ENCODE measurements at regions not wholly inside any gene's neighbourhood (a gene's known extent, or its start where the extent isn't known, plus 50 kb on each side); places are given as distances from the start of the nearest gene placed in this dataset.

DNA sequence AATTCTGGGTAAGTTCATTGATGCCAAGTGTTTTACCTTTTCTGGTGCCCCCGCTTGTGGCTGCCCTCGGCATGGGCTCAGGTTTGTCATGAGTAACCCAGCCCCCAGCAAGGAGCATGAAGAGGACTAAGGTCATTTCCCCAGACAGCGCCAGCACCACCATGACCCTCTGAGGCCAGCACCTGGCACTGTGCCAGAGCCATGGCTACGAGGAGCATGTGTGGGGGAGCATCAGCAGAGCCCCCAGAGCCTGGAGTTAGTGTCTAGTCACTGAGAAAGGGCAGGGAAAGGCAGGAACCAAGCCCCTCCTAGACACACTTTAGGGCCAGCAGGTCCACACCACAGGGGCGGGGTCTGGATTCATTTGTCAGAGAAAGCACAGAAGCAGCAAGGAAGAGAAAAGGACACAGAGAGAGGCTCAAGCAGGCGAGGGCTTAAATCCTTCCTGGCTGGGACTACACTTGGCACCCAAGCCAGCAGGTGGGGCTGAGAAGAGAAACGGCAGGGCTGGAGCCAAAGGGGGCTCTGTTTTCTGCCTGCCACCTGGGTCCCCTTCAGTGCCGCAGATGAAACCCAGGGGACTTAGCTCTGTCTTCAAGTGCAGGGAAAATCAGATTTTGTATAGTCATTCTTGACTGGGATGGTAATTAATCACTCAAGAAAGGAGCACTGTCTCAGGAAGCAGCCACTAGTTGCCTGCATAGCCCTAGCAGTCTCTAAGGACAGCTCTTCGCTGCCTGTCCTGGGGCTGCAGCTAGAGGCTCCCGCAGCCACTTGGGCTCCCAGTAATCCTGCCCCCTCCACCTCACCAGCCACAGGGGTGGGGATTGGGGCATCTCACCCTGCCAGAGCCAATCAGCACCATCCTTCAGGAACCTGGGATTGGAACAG is 79.6 kb upstream of the ZC3H12A start:
- TF ChIP-seq EZH2 (IDR thresholded peaks at IDR 0.05; ENCODE audit: insufficient read depth, poor library complexity, severe bottlenecking), result no peak
- no peak for TF ChIP-seq EZH2phosphoT487 (IDR thresholded peaks at IDR 0.05; ENCODE audit: insufficient read depth, low read depth)
